ENCODE measurements at regions not wholly inside any gene's neighbourhood (a gene's known extent, or its start where the extent isn't known, plus 50 kb on each side); places are given as distances from the start of the nearest gene placed in this dataset.
A peak's percentile ranks its signal among the peaks of the same experiment; 100 is the strongest.

DNA sequence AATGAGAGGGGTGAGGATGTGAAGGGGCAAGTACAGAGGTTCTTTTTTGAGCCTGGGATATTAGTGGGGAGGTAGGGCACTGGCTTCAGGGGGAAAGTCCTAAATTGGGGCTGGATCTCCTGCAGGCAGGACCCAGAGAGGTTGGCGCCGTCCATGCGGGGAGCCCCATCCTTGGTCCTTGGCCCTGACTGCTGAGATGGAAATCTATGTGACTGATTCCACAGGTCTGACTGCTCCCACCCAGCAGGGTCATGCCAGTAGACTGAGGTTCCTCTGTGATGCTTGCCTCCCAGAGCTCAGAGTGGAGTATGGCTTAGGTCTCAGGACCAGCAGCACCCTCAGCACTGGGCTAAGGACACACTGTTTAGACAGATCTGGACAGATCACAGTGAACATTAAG is 988.6 kb upstream of the TMEM132C start:
- no peaks in the 10 kb centered on the region for H3K4me1 ChIP-seq (ENCODE audit: control insufficient read depth in 1 of 2, insufficient read depth in 2 of 2, low read length in 2 of 2)
- H3K27ac ChIP-seq (ENCODE audit: low read length), result no peak overlapping the region
- H3K36me3 ChIP-seq (ENCODE audit: control insufficient read depth in 1 of 2, insufficient read depth in 2 of 2, low read length in 2 of 2), result no peaks in the 10 kb centered on the region
- H3K4me3 ChIP-seq (ENCODE audit: low read depth in 1 of 2, low read length in 2 of 2), result no peak overlapping the region
- no peaks in the 10 kb centered on the region for H3K9me3 ChIP-seq (ENCODE audit: control insufficient read depth in 1 of 2, low read length in 2 of 2)
- no peaks in the 10 kb centered on the region for H3K27me3 ChIP-seq (ENCODE audit: low read depth, low read length)

- Histone ChIP-seq H3K4me1 (ENCODE audit: control insufficient read depth in 1 of 2, insufficient read depth in 2 of 2, low read length in 2 of 2) (no peaks in the 10 kb centered on the region), H3K9me3 (ENCODE audit: control insufficient read depth in 1 of 2, low read length in 2 of 2) (no peaks in the 10 kb centered on the region), H3K36me3 (ENCODE audit: control insufficient read depth in 1 of 2, insufficient read depth in 2 of 2, low read length in 2 of 2) (no peaks in the 10 kb centered on the region), H3K27me3 (ENCODE audit: low read depth, low read length) (no peaks in the 10 kb centered on the region), H3K27ac (ENCODE audit: low read length) (no peak overlapping the region), H3K4me3 (ENCODE audit: low read depth in 1 of 2, low read length in 2 of 2) (no peak overlapping the region)
Measured at GRCh38 chr12:127280393-127281275, 986.3 kb upstream of the TMEM132C start.

GRCh38 chr12:127282786-127283565 is 984.0 kb upstream of the TMEM132C start:
- no peaks in the 10 kb centered on the region for H3K27me3 ChIP-seq (ENCODE audit: low read depth, low read length)
- no peaks in the 10 kb centered on the region for H3K4me1 ChIP-seq (ENCODE audit: control insufficient read depth in 1 of 2, insufficient read depth in 2 of 2, low read length in 2 of 2)
- H3K9me3 ChIP-seq (ENCODE audit: control insufficient read depth in 1 of 2, low read length in 2 of 2), result no peaks in the 10 kb centered on the region
- no peaks in the 10 kb centered on the region for H3K36me3 ChIP-seq (ENCODE audit: control insufficient read depth in 1 of 2, insufficient read depth in 2 of 2, low read length in 2 of 2)
- no peak overlapping the region for H3K4me3 ChIP-seq (ENCODE audit: low read depth in 1 of 2, low read length in 2 of 2)
- no peak overlapping the region for H3K27ac ChIP-seq (ENCODE audit: low read length)

DNA sequence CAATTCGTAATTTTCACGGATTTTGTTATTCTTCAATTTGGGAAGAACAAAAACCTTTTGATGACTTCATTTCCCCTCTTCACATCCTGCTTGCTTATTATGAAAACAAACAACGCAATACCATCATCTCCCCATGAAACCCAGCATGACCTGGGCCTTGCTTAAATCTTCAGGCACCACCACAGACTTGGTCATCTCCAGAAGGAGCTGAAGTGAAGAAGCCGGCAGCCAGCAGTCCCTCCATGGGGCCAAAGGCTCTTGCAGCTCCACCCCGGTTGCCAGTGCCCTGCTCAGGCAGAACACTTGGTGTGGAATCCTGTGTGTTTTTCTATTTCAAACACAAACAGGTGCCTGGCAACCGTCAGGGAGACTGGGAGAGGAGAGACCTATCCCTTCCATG is 982.9 kb upstream of the TMEM132C start:
- H3K27ac ChIP-seq (ENCODE audit: low read length), result no peak overlapping the region
- H3K27me3 ChIP-seq (ENCODE audit: low read depth, low read length), result no peaks in the 10 kb centered on the region
- no peaks in the 10 kb centered on the region for H3K36me3 ChIP-seq (ENCODE audit: control insufficient read depth in 1 of 2, insufficient read depth in 2 of 2, low read length in 2 of 2)
- no peak overlapping the region for H3K4me3 ChIP-seq (ENCODE audit: low read depth in 1 of 2, low read length in 2 of 2)
- no peaks in the 10 kb centered on the region for H3K9me3 ChIP-seq (ENCODE audit: control insufficient read depth in 1 of 2, low read length in 2 of 2)
- no peaks in the 10 kb centered on the region for H3K4me1 ChIP-seq (ENCODE audit: control insufficient read depth in 1 of 2, insufficient read depth in 2 of 2, low read length in 2 of 2)

GRCh38 chr12:127284870-127285431 is 982.0 kb upstream of the TMEM132C start:
- Histone ChIP-seq H3K27ac (ENCODE audit: low read length) (peak overlapping the region; percentile 9), H3K27me3 (ENCODE audit: low read depth, low read length) (no peaks in the 10 kb centered on the region), H3K4me3 (ENCODE audit: low read depth in 1 of 2, low read length in 2 of 2) (no peak overlapping the region), H3K36me3 (ENCODE audit: control insufficient read depth in 1 of 2, insufficient read depth in 2 of 2, low read length in 2 of 2) (no peaks in the 10 kb centered on the region), H3K4me1 (ENCODE audit: control insufficient read depth in 1 of 2, insufficient read depth in 2 of 2, low read length in 2 of 2) (no peaks in the 10 kb centered on the region), H3K9me3 (ENCODE audit: control insufficient read depth in 1 of 2, low read length in 2 of 2) (no peaks in the 10 kb centered on the region)

- H3K27ac ChIP-seq (ENCODE audit: low read length), result no peak overlapping the region
- H3K4me3 ChIP-seq (ENCODE audit: low read depth in 1 of 2, low read length in 2 of 2), result no peak overlapping the region
- no peaks in the 10 kb centered on the region for H3K36me3 ChIP-seq (ENCODE audit: control insufficient read depth in 1 of 2, insufficient read depth in 2 of 2, low read length in 2 of 2)
- H3K27me3 ChIP-seq (ENCODE audit: low read depth, low read length), result no peaks in the 10 kb centered on the region
- H3K9me3 ChIP-seq (ENCODE audit: control insufficient read depth in 1 of 2, low read length in 2 of 2), result no peaks in the 10 kb centered on the region
- no peaks in the 10 kb centered on the region for H3K4me1 ChIP-seq (ENCODE audit: control insufficient read depth in 1 of 2, insufficient read depth in 2 of 2, low read length in 2 of 2)
Measured at GRCh38 chr12:127286281-127286680, 980.7 kb upstream of the TMEM132C start.

- no peaks in the 10 kb centered on the region for H3K4me1 ChIP-seq (ENCODE audit: control insufficient read depth in 1 of 2, insufficient read depth in 2 of 2, low read length in 2 of 2)
- no peak overlapping the region for H3K27ac ChIP-seq (ENCODE audit: low read length)
- no peaks in the 10 kb centered on the region for H3K36me3 ChIP-seq (ENCODE audit: control insufficient read depth in 1 of 2, insufficient read depth in 2 of 2, low read length in 2 of 2)
- no peaks in the 10 kb centered on the region for H3K27me3 ChIP-seq (ENCODE audit: low read depth, low read length)
- H3K4me3 ChIP-seq (ENCODE audit: low read depth in 1 of 2, low read length in 2 of 2), result no peak overlapping the region
- H3K9me3 ChIP-seq (ENCODE audit: control insufficient read depth in 1 of 2, low read length in 2 of 2), result no peaks in the 10 kb centered on the region
Measured at GRCh38 chr12:127287256-127287655, 979.7 kb upstream of the TMEM132C start.

GRCh38 chr12:127290251-127290650 is 976.7 kb upstream of the TMEM132C start:
- no peak overlapping the region for H3K4me3 ChIP-seq (ENCODE audit: low read depth in 1 of 2, low read length in 2 of 2)
- no peaks in the 10 kb centered on the region for H3K9me3 ChIP-seq (ENCODE audit: control insufficient read depth in 1 of 2, low read length in 2 of 2)
- H3K4me1 ChIP-seq (ENCODE audit: control insufficient read depth in 1 of 2, insufficient read depth in 2 of 2, low read length in 2 of 2), result no peaks in the 10 kb centered on the region
- H3K36me3 ChIP-seq (ENCODE audit: control insufficient read depth in 1 of 2, insufficient read depth in 2 of 2, low read length in 2 of 2), result no peaks in the 10 kb centered on the region
- no peaks in the 10 kb centered on the region for H3K27me3 ChIP-seq (ENCODE audit: low read depth, low read length)
- no peak overlapping the region for H3K27ac ChIP-seq (ENCODE audit: low read length)

DNA sequence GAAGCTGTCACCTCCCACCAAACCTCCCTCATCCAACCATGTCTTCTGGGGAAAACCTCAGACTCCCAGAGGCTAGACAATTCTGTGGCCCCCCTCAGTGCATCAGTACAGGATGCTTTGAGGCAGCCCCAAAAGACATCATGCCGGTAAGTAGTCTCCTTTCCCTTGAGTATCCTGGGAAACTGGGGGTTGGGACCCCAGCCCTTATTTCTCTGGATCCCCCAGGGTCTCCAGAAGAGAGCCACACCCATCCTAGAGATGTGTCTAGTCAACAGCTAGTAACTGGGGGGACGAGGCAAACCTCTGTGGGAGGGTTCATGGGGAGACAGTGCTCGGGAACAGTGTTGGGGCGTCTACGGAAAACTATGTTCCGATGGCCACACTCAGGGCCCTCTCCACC is 974.2 kb upstream of the TMEM132C start:
- Histone ChIP-seq H3K9me3 (ENCODE audit: control insufficient read depth in 1 of 2, low read length in 2 of 2) (no peaks in the 10 kb centered on the region), H3K27me3 (ENCODE audit: low read depth, low read length) (no peaks in the 10 kb centered on the region), H3K36me3 (ENCODE audit: control insufficient read depth in 1 of 2, insufficient read depth in 2 of 2, low read length in 2 of 2) (no peaks in the 10 kb centered on the region), H3K27ac (ENCODE audit: low read length) (no peak overlapping the region), H3K4me1 (ENCODE audit: control insufficient read depth in 1 of 2, insufficient read depth in 2 of 2, low read length in 2 of 2) (no peaks in the 10 kb centered on the region), H3K4me3 (ENCODE audit: low read depth in 1 of 2, low read length in 2 of 2) (no peak overlapping the region)

DNA sequence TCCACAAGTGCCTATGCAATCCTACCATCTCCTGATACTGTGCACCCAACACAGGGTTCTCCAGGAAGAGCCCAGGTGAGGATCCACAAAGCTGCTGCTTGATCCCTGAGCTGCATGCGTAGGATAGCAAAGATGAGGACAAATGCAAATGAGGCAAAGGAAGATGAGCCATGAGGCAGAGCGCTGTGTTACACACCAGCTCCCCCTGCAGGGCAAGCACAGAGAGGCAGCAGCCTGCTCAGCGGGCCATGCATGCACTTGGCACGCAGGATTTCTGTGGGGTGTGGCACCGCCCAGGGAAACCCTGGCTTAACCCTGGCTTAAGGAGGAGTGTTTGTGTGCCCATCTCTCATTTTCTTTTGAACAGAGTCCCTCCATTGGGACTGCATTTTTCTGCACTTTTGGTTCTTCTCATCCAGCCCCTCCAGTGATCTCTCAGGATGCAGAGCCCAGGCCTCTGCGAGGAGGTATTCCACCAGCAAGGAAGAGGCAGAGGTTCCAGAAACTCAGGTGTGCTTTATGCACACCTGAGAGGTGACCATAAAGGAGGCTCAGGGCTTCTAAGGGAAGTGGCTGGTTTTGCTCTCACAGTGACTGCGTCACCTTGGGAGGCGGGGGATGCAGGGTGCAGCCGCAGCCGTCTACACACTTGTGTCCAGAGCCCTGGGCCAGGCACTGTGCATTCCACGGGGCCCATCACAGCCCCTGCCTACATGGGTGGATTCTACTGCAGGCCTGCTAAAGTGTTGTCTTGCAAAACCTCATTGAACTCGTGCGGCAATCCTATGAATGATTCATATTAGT is 973.3 kb upstream of the TMEM132C start:
- Histone ChIP-seq H3K27ac (ENCODE audit: low read length) (no peak overlapping the region), H3K9me3 (ENCODE audit: control insufficient read depth in 1 of 2, low read length in 2 of 2) (no peaks in the 10 kb centered on the region), H3K4me1 (ENCODE audit: control insufficient read depth in 1 of 2, insufficient read depth in 2 of 2, low read length in 2 of 2) (no peaks in the 10 kb centered on the region), H3K27me3 (ENCODE audit: low read depth, low read length) (no peaks in the 10 kb centered on the region), H3K36me3 (ENCODE audit: control insufficient read depth in 1 of 2, insufficient read depth in 2 of 2, low read length in 2 of 2) (no peaks in the 10 kb centered on the region), H3K4me3 (ENCODE audit: low read depth in 1 of 2, low read length in 2 of 2) (no peak overlapping the region)

Data from muscle layer of duodenum (tissue), 2 donors.